C4-2B (cell line): ENCODE measurements at regions not wholly inside any gene's neighbourhood (a gene's known extent, or its start where the extent isn't known, plus 50 kb on each side); places are given as distances from the start of the nearest gene placed in this dataset.

ENCODE experiments used
- ZFX ChIP-seq: fragments of 450-650 bp; IDR thresholded peaks from 2 replicates; pipeline ENCODE4 v1.6.1; 2017
- TF ChIP-seq, protein P1 (sequence below): fragments of 450-650 bp; conservative IDR thresholded peaks from 2 replicates; pipeline ENCODE4 v1.5.1; 2017; ENCODE audit warnings: mild to moderate bottlenecking

DNA sequence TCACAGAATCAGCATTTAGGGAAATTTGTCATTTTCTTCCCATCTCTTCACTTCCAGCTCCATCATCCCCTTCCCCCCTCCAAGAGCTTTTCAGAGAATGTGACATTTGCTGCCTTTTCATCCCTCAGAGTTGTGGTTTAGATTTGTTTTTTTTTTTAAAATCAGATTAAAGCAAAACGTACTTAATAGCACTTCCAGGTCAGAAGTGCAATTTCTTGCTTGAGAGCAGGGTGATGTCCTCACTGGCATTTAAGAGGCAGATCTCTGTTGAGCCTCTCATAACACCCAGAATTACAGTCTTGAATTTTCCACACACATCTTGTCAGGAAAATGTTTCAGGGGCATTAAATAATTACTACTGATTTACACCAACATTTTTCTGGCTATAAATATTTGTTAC, 236.8 kb upstream of the VLDLR start:
- TF ChIP-seq, protein P1, sequence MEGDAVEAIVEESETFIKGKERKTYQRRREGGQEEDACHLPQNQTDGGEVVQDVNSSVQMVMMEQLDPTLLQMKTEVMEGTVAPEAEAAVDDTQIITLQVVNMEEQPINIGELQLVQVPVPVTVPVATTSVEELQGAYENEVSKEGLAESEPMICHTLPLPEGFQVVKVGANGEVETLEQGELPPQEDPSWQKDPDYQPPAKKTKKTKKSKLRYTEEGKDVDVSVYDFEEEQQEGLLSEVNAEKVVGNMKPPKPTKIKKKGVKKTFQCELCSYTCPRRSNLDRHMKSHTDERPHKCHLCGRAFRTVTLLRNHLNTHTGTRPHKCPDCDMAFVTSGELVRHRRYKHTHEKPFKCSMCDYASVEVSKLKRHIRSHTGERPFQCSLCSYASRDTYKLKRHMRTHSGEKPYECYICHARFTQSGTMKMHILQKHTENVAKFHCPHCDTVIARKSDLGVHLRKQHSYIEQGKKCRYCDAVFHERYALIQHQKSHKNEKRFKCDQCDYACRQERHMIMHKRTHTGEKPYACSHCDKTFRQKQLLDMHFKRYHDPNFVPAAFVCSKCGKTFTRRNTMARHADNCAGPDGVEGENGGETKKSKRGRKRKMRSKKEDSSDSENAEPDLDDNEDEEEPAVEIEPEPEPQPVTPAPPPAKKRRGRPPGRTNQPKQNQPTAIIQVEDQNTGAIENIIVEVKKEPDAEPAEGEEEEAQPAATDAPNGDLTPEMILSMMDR = no peak
- TF ChIP-seq ZFX = no peak
